ENCODE measurements at regions not wholly inside any gene's neighbourhood (a gene's known extent, or its start where the extent isn't known, plus 50 kb on each side); places are given as distances from the start of the nearest gene placed in this dataset.

GRCh38 chr1:112849425-112850033 lies 106.5 kb downstream of the SLC16A1 start:
- TF ChIP-seq CTCF (IDR thresholded peaks at IDR 0.05) = no peak
- TF ChIP-seq EZH2phosphoT487 (IDR thresholded peaks at IDR 0.05) = no peak
